ENCODE measurements at regions not wholly inside any gene's neighbourhood (a gene's known extent, or its start where the extent isn't known, plus 50 kb on each side); places are given as distances from the start of the nearest gene placed in this dataset.

GRCh38 chr20:60812561-60812960 lies 439.5 kb upstream of the CDH4 start:
- Histone ChIP-seq H3K27ac (ENCODE audit: low read depth, low read length) (no peak overlapping the region), H3K36me3 (ENCODE audit: low read length) (no peaks in the 10 kb centered on the region), H4K20me1 (ENCODE audit: low read depth, low read length) (no peaks in the 10 kb centered on the region), H3F3A (ENCODE audit: insufficient read depth) (no peaks in the 10 kb centered on the region), H3K9me3 (ENCODE audit: insufficient read depth, low read length) (no peaks in the 10 kb centered on the region), H3K9me2 (replicated peaks; ENCODE audit: insufficient read depth, low read length) (no peaks in the 10 kb centered on the region), H3K79me2 (ENCODE audit: insufficient read depth, low read length) (no peaks in the 10 kb centered on the region), H2AFZ (ENCODE audit: low read depth, low read length, severe bottlenecking) (no peak overlapping the region), H3K27me3 (ENCODE audit: low read length) (no peaks in the 10 kb centered on the region), H3K4me3 (ENCODE audit: insufficient read depth, low read length, poor library complexity, severe bottlenecking) (no peak overlapping the region), H3K9ac (ENCODE audit: low read length) (no peak overlapping the region), H3K4me2 (ENCODE audit: low read depth, low read length, poor library complexity, severe bottlenecking) (no peak overlapping the region)
- TF ChIP-seq CTCF (IDR thresholded peaks at IDR 0.05; ENCODE audit: insufficient read depth, low read length, poor library complexity, severe bottlenecking) (no peak), EZH2phosphoT487 (conservative IDR thresholded peaks at IDR 0.05; ENCODE audit: low read length) (no peak)

GRCh38 chr20:60813066-60813465 lies 439.0 kb upstream of the CDH4 start:
- Histone ChIP-seq H3K4me2 (ENCODE audit: low read depth, low read length, poor library complexity, severe bottlenecking) (no peak overlapping the region), H3K9me3 (ENCODE audit: insufficient read depth, low read length) (no peaks in the 10 kb centered on the region), H3K36me3 (ENCODE audit: low read length) (no peaks in the 10 kb centered on the region), H3K79me2 (ENCODE audit: insufficient read depth, low read length) (no peaks in the 10 kb centered on the region), H3K27ac (ENCODE audit: low read depth, low read length) (no peak overlapping the region), H3K27me3 (ENCODE audit: low read length) (no peaks in the 10 kb centered on the region), H4K20me1 (ENCODE audit: low read depth, low read length) (no peaks in the 10 kb centered on the region), H3F3A (ENCODE audit: insufficient read depth) (no peaks in the 10 kb centered on the region), H3K4me3 (ENCODE audit: insufficient read depth, low read length, poor library complexity, severe bottlenecking) (no peak overlapping the region), H3K9me2 (replicated peaks; ENCODE audit: insufficient read depth, low read length) (no peaks in the 10 kb centered on the region), H3K9ac (ENCODE audit: low read length) (no peak overlapping the region), H2AFZ (ENCODE audit: low read depth, low read length, severe bottlenecking) (no peak overlapping the region)
- no peak for TF ChIP-seq EZH2phosphoT487 (conservative IDR thresholded peaks at IDR 0.05; ENCODE audit: low read length)
- TF ChIP-seq CTCF (IDR thresholded peaks at IDR 0.05; ENCODE audit: insufficient read depth, low read length, poor library complexity, severe bottlenecking), result no peak

GRCh38 chr20:60815656-60816055 lies 436.4 kb upstream of the CDH4 start:
- Histone ChIP-seq H3K4me2 (ENCODE audit: low read depth, low read length, poor library complexity, severe bottlenecking) (no peak overlapping the region), H3K79me2 (ENCODE audit: insufficient read depth, low read length) (no peaks in the 10 kb centered on the region), H3K27me3 (ENCODE audit: low read length) (no peaks in the 10 kb centered on the region), H3F3A (ENCODE audit: insufficient read depth) (no peaks in the 10 kb centered on the region), H3K4me3 (ENCODE audit: insufficient read depth, low read length, poor library complexity, severe bottlenecking) (no peak overlapping the region), H3K9ac (ENCODE audit: low read length) (no peak overlapping the region), H4K20me1 (ENCODE audit: low read depth, low read length) (no peaks in the 10 kb centered on the region), H3K9me2 (replicated peaks; ENCODE audit: insufficient read depth, low read length) (no peaks in the 10 kb centered on the region), H3K36me3 (ENCODE audit: low read length) (no peaks in the 10 kb centered on the region), H3K9me3 (ENCODE audit: insufficient read depth, low read length) (no peaks in the 10 kb centered on the region), H2AFZ (ENCODE audit: low read depth, low read length, severe bottlenecking) (no peak overlapping the region), H3K27ac (ENCODE audit: low read depth, low read length) (no peak overlapping the region)
- TF ChIP-seq CTCF (IDR thresholded peaks at IDR 0.05; ENCODE audit: insufficient read depth, low read length, poor library complexity, severe bottlenecking), result no peak

- no peak overlapping the region for H3K4me3 ChIP-seq (ENCODE audit: insufficient read depth, low read length, poor library complexity, severe bottlenecking)
- no peaks in the 10 kb centered on the region for H3K27me3 ChIP-seq (ENCODE audit: low read length)
- no peaks in the 10 kb centered on the region for H4K20me1 ChIP-seq (ENCODE audit: low read depth, low read length)
- TF ChIP-seq EZH2phosphoT487 (conservative IDR thresholded peaks at IDR 0.05; ENCODE audit: low read length) (no peak), CTCF (IDR thresholded peaks at IDR 0.05; ENCODE audit: insufficient read depth, low read length, poor library complexity, severe bottlenecking) (no peak)
- no peak overlapping the region for H2AFZ ChIP-seq (ENCODE audit: low read depth, low read length, severe bottlenecking)
- H3K27ac ChIP-seq (ENCODE audit: low read depth, low read length), result no peak overlapping the region
- no peak overlapping the region for H3K9ac ChIP-seq (ENCODE audit: low read length)
- no peaks in the 10 kb centered on the region for H3K36me3 ChIP-seq (ENCODE audit: low read length)
- H3K9me2 ChIP-seq (replicated peaks; ENCODE audit: insufficient read depth, low read length), result no peaks in the 10 kb centered on the region
- H3K9me3 ChIP-seq (ENCODE audit: insufficient read depth, low read length), result no peaks in the 10 kb centered on the region
- no peaks in the 10 kb centered on the region for H3K79me2 ChIP-seq (ENCODE audit: insufficient read depth, low read length)
- no peak overlapping the region for H3K4me2 ChIP-seq (ENCODE audit: low read depth, low read length, poor library complexity, severe bottlenecking)
- no peaks in the 10 kb centered on the region for H3F3A ChIP-seq (ENCODE audit: insufficient read depth)
These were observed 435.2 kb upstream of the CDH4 start for GRCh38 chr20:60816901-60817300.
